GM18498 (cell line): ENCODE measurements at regions not wholly inside any gene's neighbourhood (a gene's known extent, or its start where the extent isn't known, plus 50 kb on each side); places are given as distances from the start of the nearest gene placed in this dataset.
"Not testable (repeated sequence)": the region's sequence is repeated elsewhere in the genome, so short reads cannot be mapped to it uniquely, and the experiment has no call there.

Source experiments
- ATAC-seq: cut with Tn5 transposase; IDR thresholded peaks from one replicate; pipeline ENCODE4 v1.9.1; 2021; ENCODE audit warnings: mild to moderate bottlenecking, moderate library complexity; ENCODE audit not compliant: unreplicated experiment

- no peak for ATAC-seq
Observed at GRCh38 chr1:29579821-29580425, 343.6 kb downstream of the PTPRU start.

- no peak for ATAC-seq
Observed at GRCh38 chr1:29577512-29577911, 341.2 kb downstream of the PTPRU start.

GRCh38 chr1:29576510-29576909 is 340.2 kb downstream of the PTPRU start:
- ATAC-seq: no peak

GRCh38 chr1:29575826-29576225 is 339.5 kb downstream of the PTPRU start:
- ATAC-seq: no peak

- ATAC-seq: no peak
Observed at GRCh38 chr1:29575277-29575676, 339.0 kb downstream of the PTPRU start.

- ATAC-seq: no peak
Observed at GRCh38 chr1:29574871-29575270, 338.5 kb downstream of the PTPRU start.

GRCh38 chr1:29569971-29570634 is 333.8 kb downstream of the PTPRU start:
- ATAC-seq: no peak

- ATAC-seq: no peak
Observed at GRCh38 chr1:29567257-29567656, 330.9 kb downstream of the PTPRU start.

- no peak for ATAC-seq
Observed at GRCh38 chr1:29565490-29565889, 329.2 kb downstream of the PTPRU start.

- ATAC-seq: no peak
Observed at GRCh38 chr1:29563571-29563970, 327.2 kb downstream of the PTPRU start.

- no peak for ATAC-seq
Observed at GRCh38 chr1:29563092-29563491, 326.8 kb downstream of the PTPRU start.

- ATAC-seq: no peak
Observed at GRCh38 chr1:29559056-29559455, 322.7 kb downstream of the PTPRU start.

- no peak for ATAC-seq
Observed at GRCh38 chr1:29557701-29558600, 321.6 kb downstream of the PTPRU start.

- no peak for ATAC-seq
Observed at GRCh38 chr1:29557066-29557465, 320.7 kb downstream of the PTPRU start.

GRCh38 chr1:29556657-29557056 is 320.3 kb downstream of the PTPRU start:
- no peak for ATAC-seq

GRCh38 chr1:29555043-29555620 is 318.8 kb downstream of the PTPRU start:
- no peak for ATAC-seq

- ATAC-seq: no peak
Observed at GRCh38 chr1:29554208-29554778, 318.0 kb downstream of the PTPRU start.

- ATAC-seq: no peak
Observed at GRCh38 chr1:29551123-29551936, 315.0 kb downstream of the PTPRU start.

- no peak for ATAC-seq
Observed at GRCh38 chr1:29550119-29550841, 314.0 kb downstream of the PTPRU start.

GRCh38 chr1:29549728-29550118 is 313.4 kb downstream of the PTPRU start:
- ATAC-seq: not testable (repeated sequence)
